ENCODE measurements at regions not wholly inside any gene's neighbourhood (a gene's known extent, or its start where the extent isn't known, plus 50 kb on each side); places are given as distances from the start of the nearest gene placed in this dataset.

- Histone ChIP-seq H3K4me2 (ENCODE audit: insufficient read depth, low read length) (no peak overlapping the region), H3K4me3 (replicated peaks in 1 of 3; ENCODE audit: insufficient read depth in 1 of 3, low read depth in 1 of 3, low read length in 3 of 3) (no peak overlapping the region), H3K9ac (replicated peaks; ENCODE audit: extremely low read depth, insufficient read depth, low read length) (no peak overlapping the region), H2AFZ (ENCODE audit: low read depth, low read length) (no peak overlapping the region), H3K9me3 (replicated peaks; ENCODE audit: control insufficient read depth, insufficient read depth, low read length) (no peaks in the 10 kb centered on the region), H3K79me2 (ENCODE audit: control insufficient read depth, insufficient read depth, low read length) (no peaks in the 10 kb centered on the region), H3K27me3 (ENCODE audit: control insufficient read depth in 2 of 2, insufficient read depth in 2 of 2, low read length in 2 of 2) (peaks cover 2 to 6% of the 10 kb centered on the region in 2 experiments), H3K27ac (ENCODE audit: insufficient read depth, low read depth, low read length) (no peak overlapping the region), H3K9me1 (replicated peaks; ENCODE audit: control insufficient read depth, extremely low read depth, insufficient read depth, low read length) (no peaks in the 10 kb centered on the region), H4K20me1 (replicated peaks; ENCODE audit: control insufficient read depth, extremely low read depth, insufficient read depth, low read length) (no peaks in the 10 kb centered on the region), H3K36me3 (ENCODE audit: control insufficient read depth in 2 of 2, extremely low read depth in 1 of 2, insufficient read depth in 2 of 2, low read length in 2 of 2) (no peaks in the 10 kb centered on the region), H3K4me1 (ENCODE audit: control insufficient read depth, extremely low read depth, insufficient read depth, low read length) (no peaks in the 10 kb centered on the region)
- POLR2A ChIA-PET = no interaction called here
- BruUV-seq (replicated peaks) = no TSS peak
- intact Hi-C loops (cut with micrococcal nuclease) (loop anchor here (10.0 kb wide), 1 partner anchor 346 kb away; no protein-coding TSS in a partner anchor), dilution Hi-C loops (cut with MboI; ENCODE audit: extremely low pct_ligation_motif_present, low sequenced_read_pairs) (no loop called here)
- DNase-seq (ENCODE audit: low read depth, low spot score) = no peak
- FAIRE-seq = no peak
- CTCF ChIA-PET = no interaction called here
- TF ChIP-seq POLR2A (IDR thresholded peaks at IDR 0.05; ENCODE audit: low read depth, low read length) = no peak
- TF ChIP-seq MYC (IDR thresholded peaks at IDR 0.05; ENCODE audit: low read depth, low read length) = no peak
- no peak for TF ChIP-seq JUN (IDR thresholded peaks at IDR 0.05; ENCODE audit: borderline replicate concordance, insufficient read depth, insufficient read length, low read depth)
- no peak for TF ChIP-seq MAX (IDR thresholded peaks at IDR 0.05; ENCODE audit: insufficient read depth, insufficient read length)
- no peak for TF ChIP-seq POLR2AphosphoS5 (IDR thresholded peaks at IDR 0.05; ENCODE audit: insufficient read depth, low read depth, low read length)
- no peak for TF ChIP-seq EZH2 (IDR thresholded peaks at IDR 0.05; ENCODE audit: borderline replicate concordance, low read depth, low read length, severe bottlenecking)
- no peak for TF ChIP-seq GATA2 (IDR thresholded peaks at IDR 0.05; ENCODE audit: insufficient read depth, insufficient read length, low read depth, low read length)
- TF ChIP-seq FOS (IDR thresholded peaks at IDR 0.05; ENCODE audit: borderline replicate concordance, insufficient read depth, low read length) = no peak
- no peak for TF ChIP-seq CTCF (IDR thresholded peaks at IDR 0.05; ENCODE audit: extremely low read depth in 1 of 2, insufficient read depth in 1 of 2, low read depth in 1 of 2, low read length in 2 of 2)
Measured at GRCh38 chr16:22670551-22671041, 143.4 kb upstream of the HS3ST2 start.

Data from endothelial cell of umbilical vein (primary cell).